ENCODE measurements at regions not wholly inside any gene's neighbourhood (a gene's known extent, or its start where the extent isn't known, plus 50 kb on each side); places are given as distances from the start of the nearest gene placed in this dataset.
"Not testable (repeated sequence)": the region's sequence is repeated elsewhere in the genome, so short reads cannot be mapped to it uniquely, and the experiment has no call there.

GRCh38 chr4:128635955-128636560, 173.4 kb upstream of the JADE1 start:
- no peak overlapping the region for H3K4me3 ChIP-seq (ENCODE audit: low read length)
- H3K4me1 ChIP-seq (ENCODE audit: insufficient read depth, low read length), result peaks cover 7% of the 10 kb centered on the region
- no peaks in the 10 kb centered on the region for H3K27me3 ChIP-seq (ENCODE audit: insufficient read depth, low read length)
- no peak overlapping the region for H2AFZ ChIP-seq (ENCODE audit: low read depth, low read length)
- no peaks in the 10 kb centered on the region for H3K9me3 ChIP-seq (ENCODE audit: low read length)
- no peaks in the 10 kb centered on the region for H3K36me3 ChIP-seq (ENCODE audit: insufficient read depth, low read length)

DNA sequence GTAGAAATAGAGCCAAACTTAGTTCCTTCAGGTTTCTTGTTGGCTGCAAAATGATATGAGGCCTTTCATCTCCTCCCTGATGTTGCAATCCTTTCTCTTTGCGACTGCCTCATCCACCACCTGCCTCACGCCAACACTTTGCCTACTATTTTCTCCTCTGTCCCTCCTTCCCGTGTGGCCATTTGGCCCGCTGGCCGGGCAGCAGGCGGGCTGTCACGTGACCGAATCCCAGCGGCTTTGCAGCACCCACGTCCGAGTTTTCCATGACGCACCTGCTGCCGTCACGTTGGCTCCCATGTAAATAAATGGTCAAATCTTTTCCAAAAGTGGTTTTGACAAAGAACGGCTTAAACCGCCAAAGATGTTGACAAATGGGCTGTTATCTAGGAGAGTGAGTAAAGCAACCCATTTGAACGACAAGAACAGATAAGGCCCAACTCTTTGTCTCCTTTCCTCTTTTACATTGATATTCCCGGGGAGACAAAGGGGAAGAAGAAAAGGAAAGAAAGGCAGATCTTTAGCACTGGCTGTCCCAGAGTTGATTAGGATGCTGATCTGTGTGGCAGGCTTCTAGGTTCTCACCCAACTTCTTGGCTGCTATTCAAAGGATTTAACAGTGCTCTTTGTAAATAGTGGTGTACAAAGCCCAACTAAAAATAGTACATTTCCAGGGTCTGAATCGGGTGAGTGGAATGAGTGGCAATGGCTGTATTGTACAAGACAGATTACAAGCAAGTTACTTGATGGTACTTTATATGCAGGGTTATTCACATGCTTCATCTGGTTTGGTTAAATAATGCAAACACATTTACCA, 174.2 kb upstream of the JADE1 start:
- Histone ChIP-seq H3K4me3 (ENCODE audit: low read length) (no peak overlapping the region), H3K4me1 (ENCODE audit: insufficient read depth, low read length) (peaks cover 7% of the 10 kb centered on the region), H3K36me3 (ENCODE audit: insufficient read depth, low read length) (no peaks in the 10 kb centered on the region), H3K27me3 (ENCODE audit: insufficient read depth, low read length) (no peaks in the 10 kb centered on the region), H2AFZ (ENCODE audit: low read depth, low read length) (no peak overlapping the region), H3K9me3 (ENCODE audit: low read length) (no peaks in the 10 kb centered on the region)

DNA sequence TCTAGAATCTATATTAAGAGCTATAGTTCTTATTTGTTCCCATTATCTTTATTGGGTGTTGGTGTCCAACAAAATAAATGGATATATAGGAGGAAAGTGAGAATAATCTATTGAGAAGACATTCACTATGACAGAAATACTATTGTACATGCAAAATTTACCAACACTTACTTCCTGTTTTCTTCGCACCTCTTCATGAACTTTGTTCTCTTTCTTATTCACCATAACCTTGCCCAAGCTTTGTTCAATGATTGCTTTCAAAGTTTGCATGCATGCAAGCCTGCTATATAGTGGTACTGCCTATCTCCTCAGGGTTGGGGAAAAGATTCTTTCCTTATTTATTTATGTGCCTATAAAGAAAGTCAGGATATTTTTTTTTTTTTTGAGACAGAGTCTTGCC, 176.4 kb upstream of the JADE1 start:
- Histone ChIP-seq H3K36me3 (ENCODE audit: insufficient read depth, low read length) (no peaks in the 10 kb centered on the region), H3K27me3 (ENCODE audit: insufficient read depth, low read length) (no peaks in the 10 kb centered on the region), H3K4me3 (ENCODE audit: low read length) (no peak overlapping the region), H3K4me1 (ENCODE audit: insufficient read depth, low read length) (peaks cover 7% of the 10 kb centered on the region), H2AFZ (ENCODE audit: low read depth, low read length) (no peak overlapping the region), H3K9me3 (ENCODE audit: low read length) (no peaks in the 10 kb centered on the region)

DNA sequence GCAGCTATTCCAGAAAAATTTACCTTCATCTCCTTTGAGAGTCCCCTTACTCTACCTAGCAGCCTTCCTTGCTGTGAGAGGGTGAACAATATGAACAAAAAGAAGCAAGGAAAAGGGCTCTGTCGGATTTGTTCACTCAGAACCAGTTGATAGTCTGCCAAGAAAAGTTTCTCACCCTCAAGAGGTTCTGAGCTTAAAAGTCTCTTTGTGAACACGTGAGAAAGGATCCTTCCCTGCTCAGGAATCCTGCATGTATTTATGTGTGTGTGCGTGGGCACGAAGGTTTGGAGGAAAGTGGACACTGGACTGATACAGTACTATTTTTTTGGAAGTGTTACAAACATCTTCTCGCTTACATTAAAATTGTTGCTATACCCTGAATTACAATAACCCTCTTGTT, 178.6 kb upstream of the JADE1 start:
- H3K9me3 ChIP-seq (ENCODE audit: low read length), result no peaks in the 10 kb centered on the region
- no peaks in the 10 kb centered on the region for H3K27me3 ChIP-seq (ENCODE audit: insufficient read depth, low read length)
- H3K4me3 ChIP-seq (ENCODE audit: low read length), result no peak overlapping the region
- peaks cover 5% of the 10 kb centered on the region for H3K4me1 ChIP-seq (ENCODE audit: insufficient read depth, low read length)
- no peaks in the 10 kb centered on the region for H3K36me3 ChIP-seq (ENCODE audit: insufficient read depth, low read length)
- no peak overlapping the region for H2AFZ ChIP-seq (ENCODE audit: low read depth, low read length)

- Histone ChIP-seq H3K36me3 (ENCODE audit: insufficient read depth, low read length) (no peaks in the 10 kb centered on the region), H2AFZ (ENCODE audit: low read depth, low read length) (no peak overlapping the region), H3K4me3 (ENCODE audit: low read length) (no peak overlapping the region), H3K9me3 (ENCODE audit: low read length) (no peaks in the 10 kb centered on the region), H3K4me1 (ENCODE audit: insufficient read depth, low read length) (no peaks in the 10 kb centered on the region), H3K27me3 (ENCODE audit: insufficient read depth, low read length) (no peaks in the 10 kb centered on the region)
These were observed 185.8 kb upstream of the JADE1 start for GRCh38 chr4:128623508-128624215.

DNA sequence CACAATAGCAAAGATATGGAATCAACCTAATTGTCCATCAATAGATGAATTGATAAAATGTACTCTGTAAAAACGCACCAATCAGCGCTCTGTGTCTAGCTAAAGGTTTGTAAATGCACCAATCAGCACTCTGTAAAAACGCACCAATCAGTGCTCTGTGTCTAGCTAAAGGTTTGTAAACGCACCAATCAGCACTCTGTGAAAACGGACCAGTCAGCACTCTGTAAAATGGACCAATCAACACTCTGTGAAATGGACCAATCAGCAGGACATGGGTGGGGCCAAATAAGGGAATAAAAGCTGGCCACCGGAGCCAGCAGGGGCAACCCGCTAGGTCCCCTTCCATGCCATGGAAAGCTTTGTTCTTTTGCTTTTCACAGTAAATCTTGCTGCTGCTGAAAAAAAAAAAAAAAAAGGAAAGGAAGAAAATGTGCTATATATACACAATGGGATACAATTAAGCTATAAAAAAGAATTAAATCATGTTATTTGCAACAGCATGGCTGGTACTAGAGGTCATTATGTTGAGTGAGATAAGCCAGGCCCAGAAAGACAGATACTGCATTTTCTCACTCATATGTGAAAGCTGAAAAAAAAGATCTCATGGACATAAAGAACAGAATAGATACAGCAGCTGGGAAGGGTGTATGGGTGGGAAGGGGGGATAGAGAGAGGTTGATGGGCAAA, 189.1 kb upstream of the JADE1 start:
- not testable (repeated sequence) for H3K4me1 ChIP-seq (ENCODE audit: insufficient read depth, low read length)

DNA sequence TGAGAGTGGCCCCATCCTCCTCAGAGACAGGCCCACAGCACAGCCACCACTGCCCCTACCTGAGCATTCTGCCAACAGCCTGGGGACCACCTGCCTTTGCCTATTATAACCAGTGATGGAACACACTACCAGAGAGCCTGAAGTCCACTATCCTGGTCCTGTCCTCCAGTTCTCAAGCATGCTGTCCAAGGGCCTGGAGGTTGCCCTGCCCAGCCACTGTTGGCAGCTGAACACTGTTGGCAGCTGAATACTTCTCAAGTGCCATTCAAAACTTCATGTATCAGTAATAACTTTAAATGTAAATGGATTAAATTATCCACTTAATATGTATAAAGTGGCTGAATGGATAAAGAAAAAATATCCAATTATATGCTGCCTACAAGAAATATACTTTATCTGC, 194.3 kb upstream of the JADE1 start:
- Histone ChIP-seq H3K36me3 (ENCODE audit: insufficient read depth, low read length) (no peaks in the 10 kb centered on the region), H3K4me3 (ENCODE audit: low read length) (no peak overlapping the region), H3K4me1 (ENCODE audit: insufficient read depth, low read length) (no peaks in the 10 kb centered on the region), H3K9me3 (ENCODE audit: low read length) (no peaks in the 10 kb centered on the region), H2AFZ (ENCODE audit: low read depth, low read length) (no peak overlapping the region), H3K27me3 (ENCODE audit: insufficient read depth, low read length) (no peaks in the 10 kb centered on the region)

More for the DNA sequence above, 189.1 kb upstream of the JADE1 start:
- not testable (repeated sequence) for H3K36me3 ChIP-seq (ENCODE audit: insufficient read depth, low read length); H3K27me3 ChIP-seq (ENCODE audit: insufficient read depth, low read length); H3K4me3 ChIP-seq (ENCODE audit: low read length); H3K9me3 ChIP-seq (ENCODE audit: low read length); H2AFZ ChIP-seq (ENCODE audit: low read depth, low read length)

DNA sequence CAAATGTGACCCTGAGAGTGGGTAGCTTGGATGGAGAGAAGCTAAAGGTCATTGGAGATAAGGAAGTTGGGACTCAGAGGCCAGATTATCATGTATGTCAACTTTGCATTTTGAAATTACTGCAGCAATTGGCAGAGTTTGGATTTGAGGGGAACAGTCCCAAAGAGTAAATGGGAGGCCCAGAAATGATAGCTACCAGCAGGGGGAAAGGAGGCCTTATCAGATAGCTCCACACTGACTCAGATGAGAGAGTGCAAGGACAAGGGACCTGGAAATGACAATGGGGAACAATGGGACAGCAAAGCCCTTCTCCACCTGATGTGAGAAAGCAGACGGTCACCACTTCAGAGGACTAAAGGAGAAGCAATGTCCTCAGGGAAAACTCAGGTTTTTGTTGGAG, 201.5 kb upstream of the JADE1 start:
- H2AFZ ChIP-seq (ENCODE audit: low read depth, low read length), result no peak overlapping the region
- H3K36me3 ChIP-seq (ENCODE audit: insufficient read depth, low read length), result no peaks in the 10 kb centered on the region
- H3K4me1 ChIP-seq (ENCODE audit: insufficient read depth, low read length), result peaks cover 4% of the 10 kb centered on the region
- no peaks in the 10 kb centered on the region for H3K27me3 ChIP-seq (ENCODE audit: insufficient read depth, low read length)
- no peak overlapping the region for H3K4me3 ChIP-seq (ENCODE audit: low read length)
- no peaks in the 10 kb centered on the region for H3K9me3 ChIP-seq (ENCODE audit: low read length)

DNA sequence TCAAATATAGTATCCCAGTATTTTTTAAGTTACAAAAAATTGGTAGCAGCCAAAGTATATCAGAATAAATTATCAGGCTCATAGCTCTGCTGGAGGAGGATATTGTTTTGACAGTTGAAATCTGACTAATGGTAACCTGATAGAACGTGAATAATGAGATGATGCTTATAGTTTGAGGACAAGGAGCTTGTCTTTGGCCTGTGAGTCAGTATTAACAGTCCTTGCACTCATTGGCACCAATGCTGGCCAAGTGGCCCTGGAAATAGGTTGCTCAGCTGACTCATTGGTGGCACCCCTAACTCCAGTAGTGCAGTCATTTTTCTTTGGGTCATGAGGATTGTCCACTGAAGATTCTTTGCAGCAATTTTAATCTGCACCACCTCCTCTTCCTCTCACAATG, 203.3 kb upstream of the JADE1 start:
- H3K9me3 ChIP-seq (ENCODE audit: low read length), result no peaks in the 10 kb centered on the region
- no peaks in the 10 kb centered on the region for H3K36me3 ChIP-seq (ENCODE audit: insufficient read depth, low read length)
- no peak overlapping the region for H3K4me3 ChIP-seq (ENCODE audit: low read length)
- H3K4me1 ChIP-seq (ENCODE audit: insufficient read depth, low read length), result peaks cover 22% of the 10 kb centered on the region
- no peaks in the 10 kb centered on the region for H3K27me3 ChIP-seq (ENCODE audit: insufficient read depth, low read length)
- no peak overlapping the region for H2AFZ ChIP-seq (ENCODE audit: low read depth, low read length)

DNA sequence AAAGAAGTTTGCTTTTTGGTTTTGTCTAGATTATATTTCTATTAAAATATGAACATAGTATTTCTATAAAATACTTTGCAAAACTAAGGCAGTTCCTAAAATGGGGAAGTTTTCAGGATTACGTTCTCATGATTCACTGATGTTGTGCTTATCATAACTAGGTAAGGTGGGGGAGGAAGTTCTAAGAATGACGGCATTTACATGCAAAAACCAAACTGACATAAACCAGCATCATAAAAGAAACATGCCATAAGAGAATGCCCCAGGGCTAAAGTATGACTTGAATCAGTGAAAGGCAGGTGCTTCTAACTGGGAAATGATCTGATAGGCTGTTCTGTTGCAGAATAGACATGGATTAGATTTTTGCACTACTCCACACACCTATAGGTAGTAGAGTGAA, 204.7 kb upstream of the JADE1 start:
- no peak overlapping the region for H2AFZ ChIP-seq (ENCODE audit: low read depth, low read length)
- no peaks in the 10 kb centered on the region for H3K9me3 ChIP-seq (ENCODE audit: low read length)
- peaks cover 32% of the 10 kb centered on the region for H3K4me1 ChIP-seq (ENCODE audit: insufficient read depth, low read length)
- H3K4me3 ChIP-seq (ENCODE audit: low read length), result no peak overlapping the region
- no peaks in the 10 kb centered on the region for H3K27me3 ChIP-seq (ENCODE audit: insufficient read depth, low read length)
- no peaks in the 10 kb centered on the region for H3K36me3 ChIP-seq (ENCODE audit: insufficient read depth, low read length)

DNA sequence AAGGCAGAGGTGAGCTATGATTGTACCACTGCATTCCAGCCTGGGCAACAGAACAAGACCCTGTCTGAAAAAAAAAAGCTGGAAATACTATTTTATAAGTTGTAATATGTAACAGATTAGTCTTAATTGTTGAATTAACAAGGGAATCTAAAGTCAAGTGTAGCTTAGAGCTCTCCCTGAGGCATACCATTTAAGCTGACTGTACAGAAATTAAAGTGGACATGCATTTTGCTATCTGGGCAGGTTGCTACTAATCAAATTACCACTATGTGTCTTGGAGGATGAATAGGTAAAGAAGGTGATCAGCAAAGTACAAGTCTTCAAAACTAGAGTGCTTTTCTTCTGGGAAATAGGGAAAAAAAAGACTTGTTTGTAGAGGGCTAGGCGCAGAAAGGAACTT, 205.3 kb upstream of the JADE1 start:
- Histone ChIP-seq H3K9me3 (ENCODE audit: low read length) (no peaks in the 10 kb centered on the region), H3K36me3 (ENCODE audit: insufficient read depth, low read length) (no peaks in the 10 kb centered on the region), H2AFZ (ENCODE audit: low read depth, low read length) (no peak overlapping the region), H3K4me3 (ENCODE audit: low read length) (no peak overlapping the region), H3K27me3 (ENCODE audit: insufficient read depth, low read length) (no peaks in the 10 kb centered on the region), H3K4me1 (ENCODE audit: insufficient read depth, low read length) (peaks cover 32% of the 10 kb centered on the region)

DNA sequence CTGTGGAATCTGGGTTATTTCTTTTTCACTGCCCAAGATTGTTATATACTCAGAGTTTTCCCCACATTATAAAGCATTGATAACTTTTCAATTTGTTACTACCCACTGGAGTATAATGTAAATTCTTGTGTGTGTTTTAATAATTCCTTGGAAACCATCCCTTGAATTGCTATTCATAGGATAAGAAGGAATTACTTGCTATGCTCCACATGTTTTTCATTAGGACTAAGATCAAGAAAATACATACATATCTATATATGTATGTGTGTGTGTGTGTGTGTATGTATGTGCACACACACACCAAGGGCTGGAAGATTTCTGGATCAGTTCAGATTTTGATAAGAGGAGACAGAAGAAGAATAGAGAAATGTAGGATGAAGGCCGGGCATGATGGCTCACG, 206.4 kb upstream of the JADE1 start:
- no peaks in the 10 kb centered on the region for H3K36me3 ChIP-seq (ENCODE audit: insufficient read depth, low read length)
- H3K4me3 ChIP-seq (ENCODE audit: low read length), result no peak overlapping the region
- peaks cover 2% of the 10 kb centered on the region for H3K9me3 ChIP-seq (ENCODE audit: low read length)
- peaks cover 32% of the 10 kb centered on the region for H3K4me1 ChIP-seq (ENCODE audit: insufficient read depth, low read length)
- no peak overlapping the region for H2AFZ ChIP-seq (ENCODE audit: low read depth, low read length)
- no peaks in the 10 kb centered on the region for H3K27me3 ChIP-seq (ENCODE audit: insufficient read depth, low read length)

All from neuron (in vitro differentiated cells).